GM12878 (cell line): ENCODE measurements at regions not wholly inside any gene's neighbourhood (a gene's known extent, or its start where the extent isn't known, plus 50 kb on each side); places are given as distances from the start of the nearest gene placed in this dataset.

Experiments
- BCL11A ChIP-seq: IDR thresholded peaks from 2 replicates; pipeline ENCODE4 v1.6.1; 2011; ENCODE audit warnings: low read depth, low read length
- BCL3 ChIP-seq: IDR thresholded peaks from 2 replicates; pipeline ENCODE4 v1.6.1; 2011; ENCODE audit warnings: borderline replicate concordance, low read depth, mild to moderate bottlenecking, moderate library complexity, low read length; ENCODE audit not compliant: insufficient read depth, poor library complexity, severe bottlenecking
- CBX5 ChIP-seq: sonication (generic); IDR thresholded peaks from 2 replicates; pipeline ENCODE4 v1.6.1; 2016; ENCODE audit warnings: low read depth, moderate library complexity, mild to moderate bottlenecking, inconsistent platforms
- CEBPZ ChIP-seq: fragments of 150-350 bp; IDR thresholded peaks from 2 replicates; pipeline ENCODE4 v1.6.1; 2016; ENCODE audit warnings: low read depth, low read length
- CHD2 ChIP-seq: IDR thresholded peaks from 2 replicates; pipeline ENCODE4 v1.6.1; 2011; ENCODE audit warnings: low read depth, low read length, improper control_type of control experiment, borderline replicate concordance
- DPF2 ChIP-seq: fragments of 450-650 bp; IDR thresholded peaks from 2 replicates; pipeline ENCODE4 v1.6.1; 2017; ENCODE audit warnings: mild to moderate bottlenecking
- EED ChIP-seq: sonication (generic); IDR thresholded peaks from 2 replicates; pipeline ENCODE4 v1.6.1; 2016; ENCODE audit warnings: antibody characterized with exemption, low read depth
- EGR1 ChIP-seq, 2 experiments: IDR thresholded peaks; 1 replicate in 1 of 2; 2 replicates in 1 of 2; pipeline ENCODE4 v1.6.1; 2011 to 2012; ENCODE audit warnings: low read depth in 2 of 2, low read length in 2 of 2, borderline replicate concordance in 1 of 2, mild to moderate bottlenecking in 1 of 2, moderate library complexity in 1 of 2
- EP300 ChIP-seq, 2 experiments: fragments of 150-350 bp in 1 of 2; IDR thresholded peaks; 2 replicates each; pipeline ENCODE4 v1.6.1; 2011 to 2012; ENCODE audit warnings: low read depth in 2 of 2, low read length in 2 of 2, borderline replicate concordance in 1 of 2, improper control_type of control experiment in 1 of 2, inconsistent platforms in 1 of 2; ENCODE audit not compliant: control insufficient read depth in 1 of 2
- HCFC1 ChIP-seq: fragments of 150-350 bp; IDR thresholded peaks from 2 replicates; pipeline ENCODE4 v1.6.1; 2014; ENCODE audit warnings: low read length
- LARP7 ChIP-seq: fragments of 450-650 bp; IDR thresholded peaks from 2 replicates; pipeline ENCODE4 v1.6.1; 2017; ENCODE audit warnings: mild to moderate bottlenecking
- MEF2A ChIP-seq: IDR thresholded peaks from 2 replicates; pipeline ENCODE4 v1.6.1; 2011; ENCODE audit warnings: low read depth, mild to moderate bottlenecking, low read length, moderate library complexity; ENCODE audit not compliant: insufficient read depth
- MTA3 ChIP-seq: IDR thresholded peaks from 2 replicates; pipeline ENCODE4 v1.6.1; 2012; ENCODE audit warnings: low read length, inconsistent platforms, borderline replicate concordance
- NFIC ChIP-seq: IDR thresholded peaks from 2 replicates; pipeline ENCODE4 v1.6.1; 2012; ENCODE audit warnings: low read depth, mild to moderate bottlenecking, inconsistent platforms, low read length, moderate library complexity
- PAX5 ChIP-seq: IDR thresholded peaks from 2 replicates; pipeline ENCODE4 v1.6.1; 2011; ENCODE audit warnings: low read depth, low read length, borderline replicate concordance
- RB1 ChIP-seq: fragments of 450-650 bp; formaldehyde crosslinking; IDR thresholded peaks from 2 replicates; pipeline ENCODE4 v1.6.1; 2017; ENCODE audit warnings: mild to moderate bottlenecking, borderline replicate concordance
- SIN3A ChIP-seq: IDR thresholded peaks from 2 replicates; pipeline ENCODE4 v1.6.1; 2012; ENCODE audit warnings: low read depth, low read length, improper control_type of control experiment
- SMARCA5 ChIP-seq: fragments of 450-650 bp; IDR thresholded peaks from 2 replicates; pipeline ENCODE4 v1.6.1; 2017; ENCODE audit warnings: mild to moderate bottlenecking
- SP1 ChIP-seq: IDR thresholded peaks from one replicate; pipeline ENCODE4 v1.6.1; 2011; ENCODE audit warnings: low read depth, low read length
- ZBED1 ChIP-seq: IDR thresholded peaks from 2 replicates; pipeline ENCODE4 v1.6.1; 2016; ENCODE audit warnings: borderline replicate concordance
- ZNF384 ChIP-seq: IDR thresholded peaks from 2 replicates; pipeline ENCODE4 v1.6.1; 2012; ENCODE audit warnings: low read depth, mild to moderate bottlenecking, low read length, improper control_type of control experiment, borderline replicate concordance
- ZSCAN29 ChIP-seq: fragments of 450-650 bp; IDR thresholded peaks from 2 replicates; pipeline ENCODE4 v1.6.1; 2017; ENCODE audit warnings: mild to moderate bottlenecking, moderate library complexity
- ZZZ3 ChIP-seq: IDR thresholded peaks from 2 replicates; pipeline ENCODE4 v1.6.1; 2011; ENCODE audit warnings: low read depth; ENCODE audit not compliant: control insufficient read depth, insufficient read length
- TF ChIP-seq, protein P1 (sequence below): IDR thresholded peaks from 2 replicates; pipeline ENCODE4 v1.6.1; 2011; ENCODE audit warnings: borderline replicate concordance, low read depth, mild to moderate bottlenecking, moderate library complexity, mixed read lengths, low read length; ENCODE audit not compliant: insufficient read depth; ENCODE audit errors: extremely low read length
- TF ChIP-seq, protein P2 (sequence below): fragments of 150-350 bp; IDR thresholded peaks from 2 replicates; pipeline ENCODE4 v1.6.1; 2014; ENCODE audit warnings: mild to moderate bottlenecking, low read depth, low read length

DNA sequence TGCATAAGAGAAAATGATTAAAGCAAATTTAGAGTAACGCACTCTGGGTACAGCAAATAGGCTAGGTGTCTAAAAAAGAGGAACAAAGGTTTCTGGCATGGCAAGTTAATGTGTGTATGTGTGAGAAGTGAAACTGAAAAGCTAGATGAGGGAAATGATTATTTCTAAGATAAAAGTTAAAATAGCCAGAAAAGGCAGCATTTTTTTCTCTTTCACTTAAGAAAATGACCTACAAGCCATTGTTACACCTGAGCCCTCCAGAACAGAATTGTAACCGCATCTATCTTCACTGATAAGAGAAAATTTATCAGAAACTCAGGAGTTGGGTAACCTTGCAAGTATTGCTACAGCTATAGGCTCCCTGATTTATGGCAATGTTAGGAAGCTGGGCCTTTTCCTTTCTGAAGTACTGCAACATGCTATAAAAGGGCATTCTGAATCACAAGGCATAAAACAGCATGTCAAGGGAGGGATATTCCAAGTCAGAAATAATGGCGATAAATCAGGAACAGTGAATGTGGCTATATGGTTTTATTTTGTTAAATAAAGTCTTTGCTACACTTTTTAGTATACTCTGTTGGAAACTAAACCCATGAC is 395.3 kb downstream of the TBC1D32 start (continued):
- TF ChIP-seq PAX5 (no peak), SIN3A (no peak), BCL11A (no peak; the same call in 1 of the 2 replicates), SMARCA5 (no peak), HCFC1 (no peak), MTA3 (no peak), CHD2 (peak; percentile 38; the same call in 1 of the 2 replicates), EGR1 (IDR thresholded peaks at IDR 0.05; ENCODE audit: borderline replicate concordance in 1 of 2, low read depth in 2 of 2, low read length in 2 of 2) (no peak), MEF2A (no peak), BCL3 (no peak), ZSCAN29 (no peak), ZBED1 (no peak), ZZZ3 (no peak), DPF2 (peak; percentile 85; the same call in 1 of the 2 replicates), CEBPZ (no peak), ZNF384 (peak; percentile 69), CBX5 (0 out of 2 replicates have a peak, but pooled peaks have one; percentile 24), RB1 (no peak), LARP7 (no peak), EP300 (IDR thresholded peaks at IDR 0.05; ENCODE audit: borderline replicate concordance in 1 of 2, control insufficient read depth in 1 of 2, low read depth in 2 of 2, low read length in 2 of 2) (peak in 1 of 2 experiments; percentile 69; a peak in 2 of 4 replicates), SP1 (no peak), EED (no peak), NFIC (0 out of 2 replicates have a peak, but pooled peaks have one; percentile 41)
- TF ChIP-seq, protein P1, sequence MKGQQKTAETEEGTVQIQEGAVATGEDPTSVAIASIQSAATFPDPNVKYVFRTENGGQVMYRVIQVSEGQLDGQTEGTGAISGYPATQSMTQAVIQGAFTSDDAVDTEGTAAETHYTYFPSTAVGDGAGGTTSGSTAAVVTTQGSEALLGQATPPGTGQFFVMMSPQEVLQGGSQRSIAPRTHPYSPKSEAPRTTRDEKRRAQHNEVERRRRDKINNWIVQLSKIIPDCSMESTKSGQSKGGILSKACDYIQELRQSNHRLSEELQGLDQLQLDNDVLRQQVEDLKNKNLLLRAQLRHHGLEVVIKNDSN = no peak
- TF ChIP-seq, protein P2, sequence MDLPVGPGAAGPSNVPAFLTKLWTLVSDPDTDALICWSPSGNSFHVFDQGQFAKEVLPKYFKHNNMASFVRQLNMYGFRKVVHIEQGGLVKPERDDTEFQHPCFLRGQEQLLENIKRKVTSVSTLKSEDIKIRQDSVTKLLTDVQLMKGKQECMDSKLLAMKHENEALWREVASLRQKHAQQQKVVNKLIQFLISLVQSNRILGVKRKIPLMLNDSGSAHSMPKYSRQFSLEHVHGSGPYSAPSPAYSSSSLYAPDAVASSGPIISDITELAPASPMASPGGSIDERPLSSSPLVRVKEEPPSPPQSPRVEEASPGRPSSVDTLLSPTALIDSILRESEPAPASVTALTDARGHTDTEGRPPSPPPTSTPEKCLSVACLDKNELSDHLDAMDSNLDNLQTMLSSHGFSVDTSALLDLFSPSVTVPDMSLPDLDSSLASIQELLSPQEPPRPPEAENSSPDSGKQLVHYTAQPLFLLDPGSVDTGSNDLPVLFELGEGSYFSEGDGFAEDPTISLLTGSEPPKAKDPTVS = no peak
